GM21723 (cell line): ENCODE measurements at regions not wholly inside any gene's neighbourhood (a gene's known extent, or its start where the extent isn't known, plus 50 kb on each side); places are given as distances from the start of the nearest gene placed in this dataset.

Experiments used
- ATAC-seq: cut with Tn5 transposase; IDR thresholded peaks from one replicate; pipeline ENCODE4 v1.9.1; 2021; ENCODE audit warnings: mild to moderate bottlenecking, moderate library complexity; ENCODE audit not compliant: unreplicated experiment

GRCh38 chr11:116485425-116485824 is 287.4 kb downstream of the BUD13 start:
- no peak for ATAC-seq

- no peak for ATAC-seq
Observed at GRCh38 chr11:116482716-116483115, 290.1 kb downstream of the BUD13 start.

- ATAC-seq: no peak
Observed at GRCh38 chr11:116481126-116481675, 291.6 kb downstream of the BUD13 start.

- no peak for ATAC-seq
Observed at GRCh38 chr11:116478669-116479668, 293.8 kb downstream of the BUD13 start.

- no peak for ATAC-seq
Observed at GRCh38 chr11:116478205-116478604, 294.6 kb downstream of the BUD13 start.

GRCh38 chr11:116473790-116474346 is 298.9 kb downstream of the BUD13 start:
- ATAC-seq: no peak

- ATAC-seq: no peak
Observed at GRCh38 chr11:116473206-116473769, 299.5 kb downstream of the BUD13 start.

- no peak for ATAC-seq
Observed at GRCh38 chr11:116472651-116473050, 300.1 kb downstream of the BUD13 start.

- no peak for ATAC-seq
Observed at GRCh38 chr11:116471608-116472256, 301.1 kb downstream of the BUD13 start.

- no peak for ATAC-seq
Observed at GRCh38 chr11:116468699-116469098, 304.1 kb downstream of the BUD13 start.

- ATAC-seq: no peak
Observed at GRCh38 chr11:116467823-116468222, 305.0 kb downstream of the BUD13 start.

GRCh38 chr11:116466801-116467200 is 306.0 kb downstream of the BUD13 start:
- ATAC-seq: no peak

GRCh38 chr11:116466191-116466590 is 306.6 kb downstream of the BUD13 start:
- no peak for ATAC-seq

GRCh38 chr11:116465056-116465455 is 307.7 kb downstream of the BUD13 start:
- ATAC-seq: no peak

GRCh38 chr11:116461789-116462188 is 311.0 kb downstream of the BUD13 start:
- ATAC-seq: no peak

GRCh38 chr11:116460156-116460920 is 312.4 kb downstream of the BUD13 start:
- ATAC-seq: no peak

- ATAC-seq: no peak
Observed at GRCh38 chr11:116459185-116460045, 313.4 kb downstream of the BUD13 start.

GRCh38 chr11:116458546-116458945 is 314.2 kb downstream of the BUD13 start:
- no peak for ATAC-seq

GRCh38 chr11:116457336-116458007 is 315.3 kb downstream of the BUD13 start:
- no peak for ATAC-seq
